Hindlimb muscle (tissue), 1 donor: ENCODE measurements at regions not wholly inside any gene's neighbourhood (a gene's known extent, or its start where the extent isn't known, plus 50 kb on each side); places are given as distances from the start of the nearest gene placed in this dataset.
A peak's percentile ranks its signal among the peaks of the same experiment; 100 is the strongest.
"Not testable (repeated sequence)": the region's sequence is repeated elsewhere in the genome, so short reads cannot be mapped to it uniquely, and the experiment has no call there.

ENCODE experiments used
- DNase-seq: peaks from one replicate; pipeline ENCODE4 v3.0.0-alpha.2; 2013

DNA sequence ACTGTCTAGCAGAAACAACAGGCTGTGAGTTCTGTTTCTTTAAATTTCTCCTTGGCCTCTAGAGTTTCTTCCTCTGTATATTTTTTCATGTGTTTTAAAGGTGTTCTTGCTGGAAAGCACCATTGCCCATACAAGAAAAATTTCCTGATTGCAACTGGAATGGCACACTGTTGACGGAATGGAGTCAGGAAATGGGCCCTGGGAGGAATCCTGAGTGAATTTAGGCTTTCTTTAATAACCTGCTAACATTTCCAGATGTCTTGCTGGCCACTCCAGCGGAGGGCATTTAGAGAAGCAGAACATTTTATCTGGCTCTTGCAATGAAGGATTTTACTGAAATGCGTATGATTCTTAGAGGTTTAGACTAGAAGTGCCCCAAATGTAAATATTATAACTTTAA, 736.3 kb downstream of the TAF11L14 start:
- DNase-seq = peak; percentile 34

DNA sequence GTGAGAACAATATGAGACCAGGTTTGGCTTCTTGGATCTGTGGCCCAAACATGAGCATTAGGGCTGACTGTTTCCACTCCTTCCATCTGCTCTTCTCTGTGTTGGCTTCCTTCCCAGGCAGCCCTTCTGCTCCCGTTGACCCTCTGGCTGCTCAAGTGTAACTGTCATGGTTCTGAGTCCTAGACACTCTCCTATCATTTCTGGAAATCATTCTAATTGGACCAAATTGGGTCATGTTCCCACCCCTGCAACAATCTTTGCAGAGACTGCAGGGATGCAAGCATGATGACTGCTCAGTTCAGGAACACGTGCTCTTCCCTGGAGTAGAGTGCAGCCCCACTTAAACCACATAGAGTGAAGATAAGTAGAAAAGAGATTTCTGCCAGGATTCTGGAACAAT, 741.4 kb downstream of the TAF11L14 start:
- no peak for DNase-seq

DNA sequence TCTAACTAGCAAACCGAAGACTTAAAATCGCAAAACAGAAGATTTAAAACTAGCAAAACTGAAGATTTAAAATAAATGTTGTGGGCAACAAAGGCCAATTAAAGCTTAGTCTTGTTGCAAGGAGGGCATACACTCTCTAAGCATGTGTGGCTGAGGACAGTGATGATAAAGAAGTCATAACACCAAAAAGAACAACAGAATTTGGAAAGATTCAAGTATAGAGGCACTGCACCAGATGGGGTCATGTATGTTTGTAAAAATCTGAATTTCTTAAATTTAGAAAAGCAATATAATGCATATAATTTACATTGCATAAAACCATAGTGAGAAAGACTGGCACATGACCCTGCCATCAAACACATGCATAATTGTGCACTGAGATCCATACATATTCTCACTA, 743.8 kb downstream of the TAF11L14 start:
- DNase-seq = no peak

DNA sequence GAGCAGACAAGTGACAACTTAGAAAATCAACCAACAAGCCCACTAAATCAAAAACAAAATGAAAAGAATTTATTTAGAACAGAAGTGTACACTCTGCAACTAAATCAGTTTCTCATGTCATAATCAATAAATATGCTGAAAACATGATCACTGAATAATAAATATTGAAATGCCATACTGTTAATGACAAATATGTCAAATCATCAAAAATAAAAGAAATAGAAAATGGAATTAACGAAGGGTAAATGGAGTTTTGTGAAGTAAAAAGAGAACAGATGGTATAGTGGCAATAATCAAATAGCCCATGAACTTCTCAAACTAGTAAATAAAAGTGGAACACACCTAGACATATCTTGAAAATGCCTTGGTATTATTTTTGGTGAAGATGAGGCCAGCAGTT, 744.9 kb downstream of the TAF11L14 start:
- DNase-seq = no peak

DNA sequence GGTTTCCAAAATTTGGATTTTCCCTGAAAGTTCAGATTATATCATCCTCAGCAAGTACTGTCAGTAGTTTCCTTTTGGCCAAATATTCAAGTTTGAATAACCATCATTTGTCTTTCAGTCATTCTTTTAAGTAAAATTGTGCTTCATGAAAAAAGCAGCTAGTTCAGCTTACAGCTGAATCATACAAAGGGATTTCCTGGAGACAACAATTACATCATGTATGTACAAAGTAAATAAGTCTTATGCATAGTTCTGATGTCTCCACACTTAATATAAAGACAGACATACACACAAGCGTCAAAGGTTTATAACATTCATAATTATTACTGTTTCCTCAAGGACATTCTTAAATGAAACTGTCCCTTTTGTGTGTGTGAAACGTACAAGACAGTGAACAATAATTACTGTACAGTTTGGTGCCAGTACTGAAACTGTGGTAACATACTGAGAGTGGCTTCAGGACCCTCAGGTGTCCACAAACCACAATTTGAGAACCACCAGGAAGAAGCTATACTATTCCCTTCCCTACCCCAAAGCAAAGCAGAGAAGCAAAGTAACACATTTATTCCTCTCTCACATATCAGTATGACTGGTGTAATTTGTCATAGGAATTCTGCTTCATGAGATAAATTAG, 746.6 kb downstream of the TAF11L14 start:
- no peak for DNase-seq

DNA sequence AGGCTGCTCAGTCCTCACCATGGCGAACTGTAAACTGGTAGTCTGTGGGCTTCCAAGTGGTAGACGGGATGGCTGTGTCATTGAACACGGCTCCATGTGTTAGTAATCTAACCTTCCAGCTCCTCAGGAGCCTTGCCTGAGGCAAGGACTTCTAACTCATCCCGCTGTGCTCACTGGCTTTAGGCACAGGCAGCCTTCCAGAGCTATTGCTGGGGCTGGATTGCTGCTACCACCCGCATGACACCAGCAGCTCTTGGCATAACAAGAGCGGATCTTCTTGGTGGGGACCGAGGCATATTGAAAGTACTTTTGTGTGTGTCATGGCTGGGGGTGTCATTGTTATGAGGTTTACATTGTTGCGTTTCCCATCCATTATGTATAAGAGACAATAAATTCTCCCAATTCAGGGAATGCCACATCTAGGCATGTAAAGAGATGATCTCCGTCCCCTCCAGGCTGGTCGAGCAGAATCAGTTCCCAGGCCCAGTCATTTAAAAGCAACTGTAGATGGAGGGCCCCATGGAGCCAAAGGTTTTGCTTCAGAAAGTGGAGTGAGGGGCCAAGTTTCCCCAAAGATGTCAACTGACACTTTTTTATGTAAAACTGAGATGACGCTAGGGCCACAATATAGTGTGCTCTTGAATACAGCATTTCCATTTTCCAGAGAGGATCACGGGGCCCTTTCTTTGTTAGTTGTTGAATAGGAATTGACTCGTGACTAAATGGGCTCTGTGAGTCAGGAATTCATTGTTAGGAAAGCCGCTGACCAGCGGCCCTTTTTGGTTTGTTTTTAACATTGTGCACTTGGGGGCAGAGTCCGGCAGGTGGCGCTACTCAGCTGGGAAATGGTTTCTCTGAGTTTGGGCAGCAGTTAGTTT, 759.5 kb downstream of the TAF11L14 start:
- peak; percentile 69 for DNase-seq

DNA sequence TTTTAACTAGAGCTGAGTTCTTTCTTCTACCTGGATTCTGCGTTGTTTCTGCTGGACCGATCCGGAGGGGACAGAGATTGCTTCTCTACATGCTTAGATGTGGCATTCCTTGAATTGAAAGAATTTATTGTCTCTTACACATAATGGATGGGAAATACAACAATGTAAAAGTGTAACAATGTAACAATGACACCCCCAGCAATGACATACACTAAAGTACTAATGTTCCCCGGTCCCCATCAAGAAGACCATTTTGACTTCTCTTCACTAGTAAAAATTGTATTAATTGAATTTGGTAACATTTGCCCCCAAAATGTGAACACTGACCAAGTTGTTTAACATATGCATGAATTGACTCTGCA, 760.2 kb downstream of the TAF11L14 start:
- DNase-seq = no peak

DNA sequence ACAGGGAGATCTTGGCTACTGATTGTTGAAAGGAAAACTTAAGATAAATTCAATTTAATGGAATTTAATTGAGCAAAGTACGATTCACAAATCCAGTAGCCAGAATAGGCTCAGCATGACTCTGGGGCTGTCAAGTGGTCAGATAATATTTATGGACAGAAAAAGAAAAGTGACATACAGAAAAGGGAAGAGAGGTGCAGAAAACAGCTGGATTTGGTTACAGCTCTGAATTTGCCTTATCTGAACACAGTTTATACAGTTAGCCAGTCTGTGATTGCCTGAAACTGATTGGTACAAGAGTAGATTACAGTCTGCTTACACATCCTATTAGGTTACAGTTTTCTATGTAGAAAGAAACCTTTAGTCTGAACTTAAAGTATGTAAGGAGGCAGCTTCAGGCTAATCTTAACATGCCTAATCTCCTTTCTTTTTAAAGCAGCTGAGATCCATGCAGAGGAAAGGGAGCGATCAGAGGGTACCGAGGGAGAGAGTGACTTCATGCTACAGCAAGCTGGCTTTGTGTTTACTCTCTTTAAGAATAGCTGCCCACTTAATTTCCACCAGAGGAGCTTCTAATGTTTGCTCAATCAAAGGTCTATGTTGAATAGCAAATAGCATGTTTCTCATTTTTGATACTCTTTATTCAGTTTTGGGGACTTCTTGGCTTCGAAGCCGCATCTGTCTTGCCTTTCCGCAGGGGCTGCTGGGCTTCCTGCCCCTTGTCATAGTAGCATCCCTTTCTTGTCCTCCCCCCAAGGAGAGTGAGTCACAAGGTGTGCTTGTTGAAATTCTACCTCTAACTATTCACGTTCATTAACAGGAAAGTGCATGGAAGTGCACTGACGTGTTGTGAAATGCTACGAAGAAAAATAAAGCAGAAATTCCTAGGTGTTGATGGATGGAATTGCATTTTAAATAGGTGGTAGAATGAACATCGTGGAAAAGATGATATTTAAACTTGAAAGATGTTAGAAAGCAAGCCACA, 761.2 kb downstream of the TAF11L14 start:
- no peak for DNase-seq

DNA sequence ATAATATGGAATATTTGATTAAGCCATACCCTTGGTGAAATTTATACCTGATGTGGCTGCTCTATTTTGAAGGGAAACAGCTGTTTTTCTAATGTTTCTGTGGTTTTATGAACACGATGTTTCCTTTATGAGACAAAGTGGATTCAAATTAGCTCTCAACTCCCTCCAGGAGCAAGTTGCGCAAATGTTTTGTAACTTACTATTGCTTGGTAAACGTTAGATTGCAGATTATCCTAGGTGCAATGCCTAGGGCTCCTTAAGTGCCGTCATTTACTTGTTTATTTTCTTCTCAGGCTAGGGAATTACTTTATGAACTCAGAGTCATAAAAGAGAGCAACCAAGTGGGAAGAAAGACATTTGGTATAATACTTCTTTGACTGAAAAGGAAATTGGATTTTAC, 763.1 kb downstream of the TAF11L14 start:
- no peak for DNase-seq

DNA sequence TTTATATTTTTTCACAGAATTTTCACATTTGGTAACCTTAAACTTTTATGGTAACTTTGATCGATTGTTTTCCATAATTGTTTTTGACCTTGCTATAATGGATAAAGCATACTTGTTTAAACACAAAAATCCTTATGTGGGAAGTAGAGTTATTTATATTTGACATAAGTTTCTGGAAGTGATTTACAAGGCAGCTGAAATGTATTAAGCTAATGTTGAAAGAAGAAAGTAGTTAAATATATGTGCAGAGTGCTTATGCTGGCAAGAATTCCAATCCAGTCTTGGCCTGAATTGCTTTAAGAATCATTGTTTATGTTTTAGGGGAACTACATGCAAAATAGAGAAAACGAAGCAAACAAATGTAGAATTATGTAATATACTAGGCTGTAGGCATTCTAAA, 763.6 kb downstream of the TAF11L14 start:
- DNase-seq = peak; percentile 68

DNA sequence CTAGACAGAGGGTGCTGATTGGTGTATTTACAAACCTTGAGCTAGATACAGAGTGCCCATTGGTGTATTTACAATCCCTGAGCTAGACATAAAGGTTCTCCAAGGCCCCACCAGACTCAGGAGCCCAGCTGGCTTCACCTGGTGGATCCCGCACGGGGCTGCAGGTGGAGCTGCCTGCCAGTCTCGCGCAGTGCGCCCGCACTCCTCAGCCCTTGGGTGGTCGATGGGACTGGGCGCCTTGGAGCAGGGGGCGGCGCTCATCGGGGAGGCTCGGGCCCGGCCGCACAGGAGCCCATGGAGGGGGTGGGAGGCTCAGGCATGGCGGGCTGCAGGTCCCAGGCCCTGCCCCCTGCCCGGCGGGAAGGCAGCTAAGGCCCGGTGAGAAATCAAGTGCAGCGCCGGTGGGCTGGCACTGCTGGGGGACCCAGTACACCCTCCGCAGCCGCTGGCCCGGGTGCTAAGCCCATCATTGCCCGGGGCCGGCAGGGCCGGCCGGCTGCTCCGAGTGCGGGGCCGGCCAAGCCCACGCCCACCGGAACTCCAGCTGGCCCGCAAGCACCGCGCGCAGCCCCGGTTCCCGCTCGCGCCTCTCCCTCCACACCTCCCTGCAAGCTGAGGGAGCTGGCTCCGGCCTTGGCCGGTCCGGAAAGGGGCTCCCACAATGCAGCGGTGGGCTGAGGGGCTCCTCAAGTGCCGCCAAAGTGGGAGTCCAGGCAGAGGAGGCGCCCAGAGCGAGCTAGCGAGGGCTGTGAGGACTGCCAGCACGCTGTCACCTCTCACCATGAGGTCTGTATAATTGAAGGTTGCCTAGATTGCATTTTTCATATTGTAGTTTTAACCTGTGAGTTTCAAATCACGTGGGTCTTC, 765.4 kb downstream of the TAF11L14 start:
- not testable (repeated sequence) for DNase-seq

DNA sequence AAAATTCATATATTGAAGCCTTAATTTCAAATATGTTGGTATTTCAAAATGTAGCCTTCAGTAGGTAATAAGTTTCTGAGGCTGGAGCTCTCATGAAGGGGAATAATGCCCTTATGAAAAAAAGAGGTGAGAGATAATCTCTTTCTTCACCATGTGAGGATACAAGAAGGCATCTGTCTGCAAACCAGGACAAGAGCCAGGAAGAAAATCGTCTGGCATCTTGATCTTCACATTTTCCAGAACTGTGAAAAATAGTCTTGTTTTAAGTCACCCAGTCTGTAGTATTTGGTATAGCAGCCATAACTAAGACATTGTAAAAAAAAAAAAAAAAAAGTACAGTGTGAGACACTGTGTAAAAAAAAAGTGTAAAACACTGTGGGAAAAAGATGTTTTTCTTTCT, 768.9 kb downstream of the TAF11L14 start:
- DNase-seq = no peak

DNA sequence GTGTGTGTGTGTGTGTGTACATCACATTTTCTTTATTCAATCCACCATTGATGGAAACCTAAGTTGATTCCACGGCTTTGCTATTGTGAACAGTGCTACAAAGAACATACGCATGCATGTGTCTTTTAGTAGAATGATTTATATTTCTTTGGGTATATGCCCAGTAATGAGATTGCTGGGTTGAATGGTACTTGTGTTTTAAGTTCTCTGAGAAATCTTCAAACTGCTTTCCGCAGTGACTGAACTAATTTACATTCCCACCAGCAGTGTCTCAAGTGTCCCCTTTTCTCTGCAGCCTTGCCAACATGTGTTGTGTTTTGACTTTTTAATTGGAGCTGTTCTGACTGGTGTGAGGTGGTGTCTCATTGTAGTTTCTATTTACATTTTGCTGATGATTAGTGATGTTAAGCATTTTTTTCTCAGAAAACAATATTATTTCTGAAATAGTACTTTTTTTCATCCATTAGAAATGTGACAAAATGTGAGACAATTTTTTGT, 769.7 kb downstream of the TAF11L14 start:
- DNase-seq = no peak

DNA sequence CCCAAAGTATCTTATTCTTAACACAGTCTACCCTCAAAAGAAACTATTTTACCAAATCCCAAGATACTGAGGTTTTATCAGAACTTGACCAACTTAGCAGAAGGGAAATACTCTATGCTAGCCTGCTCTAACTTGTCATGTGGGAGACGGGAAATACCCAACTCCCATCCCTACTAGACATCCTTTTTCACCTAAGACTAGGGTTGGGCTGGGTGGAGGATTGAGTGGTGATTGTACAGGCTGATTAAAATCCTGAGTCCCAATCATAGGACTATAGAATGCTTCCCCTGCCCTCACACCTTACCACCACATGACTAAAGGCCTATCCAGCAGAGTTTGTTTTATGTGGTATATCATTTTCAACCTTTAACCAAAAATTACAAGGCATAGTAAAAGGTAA, 786.5 kb downstream of the TAF11L14 start:
- DNase-seq = no peak

DNA sequence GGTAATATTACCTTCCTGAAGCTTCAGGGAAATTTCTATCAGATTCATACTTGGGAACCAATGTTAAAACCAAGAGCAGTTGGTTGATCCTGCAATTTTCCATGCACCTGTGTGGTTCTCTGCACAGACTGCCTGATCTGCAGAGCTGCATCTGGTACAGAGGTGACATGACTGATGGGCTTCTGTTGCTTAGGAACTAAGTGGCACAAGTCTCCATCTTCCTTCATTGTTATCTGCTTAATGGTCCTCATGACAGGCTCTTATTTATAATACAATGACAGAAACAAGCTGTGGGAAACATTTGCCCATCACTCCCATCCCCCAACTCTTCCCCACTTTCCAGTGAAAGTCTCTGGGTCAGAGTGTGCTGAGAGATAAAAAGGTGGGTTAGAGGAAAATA, 799.1 kb downstream of the TAF11L14 start:
- DNase-seq = no peak

DNA sequence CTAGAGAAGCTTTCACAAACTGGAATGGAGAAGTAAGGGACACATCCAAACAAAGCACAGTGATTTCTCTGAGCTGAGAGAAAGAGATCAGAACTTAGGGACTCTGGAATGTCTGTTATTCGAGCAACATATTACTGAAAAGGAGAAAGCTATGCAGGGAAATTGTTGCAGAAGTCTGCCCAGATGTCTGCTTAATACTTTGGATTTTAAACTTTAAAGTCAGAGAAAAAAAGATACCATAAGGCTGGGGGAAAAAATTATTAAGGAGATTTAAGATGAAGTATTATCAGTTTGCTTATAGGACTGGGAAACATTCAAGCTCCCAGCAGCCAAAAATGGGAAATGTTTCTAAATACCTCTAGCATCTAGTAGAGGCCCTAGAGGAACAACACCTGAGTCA, 803.9 kb downstream of the TAF11L14 start:
- DNase-seq = no peak

DNA sequence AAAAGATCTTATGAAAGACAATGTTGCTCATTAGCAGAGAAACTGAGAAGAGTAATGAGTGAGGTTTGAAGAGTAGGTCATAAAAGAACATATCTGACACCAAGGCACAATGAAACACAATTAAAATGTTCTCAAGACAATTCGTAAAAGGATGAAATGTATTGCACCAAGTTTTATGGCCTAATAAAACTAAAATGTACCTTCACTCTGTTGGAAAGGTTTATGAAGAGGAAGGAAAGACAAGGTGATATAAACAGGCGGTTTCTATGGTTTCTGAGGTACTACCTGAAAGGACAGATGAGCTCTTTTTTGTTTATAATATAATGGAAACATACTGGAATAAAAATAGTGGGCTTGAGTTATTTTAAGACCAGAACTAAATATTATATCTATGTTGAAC, 821.3 kb downstream of the TAF11L14 start:
- no peak for DNase-seq

DNA sequence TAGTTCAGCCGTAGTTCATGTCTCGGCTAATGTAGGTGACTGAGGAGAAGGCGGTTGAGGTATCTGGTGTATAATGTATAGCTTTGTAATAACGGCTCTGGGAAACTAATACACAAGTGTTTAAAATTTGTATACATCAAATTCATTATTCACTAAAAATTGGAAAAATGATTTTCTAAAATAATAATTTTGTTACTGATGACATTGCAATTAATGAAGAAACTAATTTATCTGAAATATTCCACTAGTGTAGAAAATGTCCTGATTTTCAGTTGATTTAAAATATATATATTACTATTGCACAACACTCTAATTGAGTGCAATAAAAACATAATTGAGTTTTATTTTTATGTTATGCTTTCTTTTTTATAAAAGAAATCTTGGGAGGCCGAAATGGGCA, 823.0 kb downstream of the TAF11L14 start:
- DNase-seq = no peak

DNA sequence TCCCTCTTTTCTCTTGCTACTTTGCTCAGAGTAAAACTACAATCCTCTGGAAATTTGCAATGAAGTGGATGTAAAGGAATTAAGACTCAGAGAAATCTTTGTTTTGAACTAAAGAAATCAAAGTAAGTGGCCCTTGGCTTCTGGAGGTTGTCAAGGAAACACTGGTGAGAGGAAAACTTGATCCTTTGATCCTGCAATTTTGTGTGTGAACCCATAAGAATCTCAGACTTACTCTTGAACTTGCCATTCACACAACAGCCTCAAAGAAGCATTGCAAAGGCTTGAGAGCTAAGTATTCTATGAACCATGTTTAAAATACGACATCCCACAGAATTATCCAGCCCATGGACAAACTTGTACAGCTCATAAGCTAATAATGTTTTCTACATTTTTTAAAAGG, 827.5 kb downstream of the TAF11L14 start:
- DNase-seq = no peak

DNA sequence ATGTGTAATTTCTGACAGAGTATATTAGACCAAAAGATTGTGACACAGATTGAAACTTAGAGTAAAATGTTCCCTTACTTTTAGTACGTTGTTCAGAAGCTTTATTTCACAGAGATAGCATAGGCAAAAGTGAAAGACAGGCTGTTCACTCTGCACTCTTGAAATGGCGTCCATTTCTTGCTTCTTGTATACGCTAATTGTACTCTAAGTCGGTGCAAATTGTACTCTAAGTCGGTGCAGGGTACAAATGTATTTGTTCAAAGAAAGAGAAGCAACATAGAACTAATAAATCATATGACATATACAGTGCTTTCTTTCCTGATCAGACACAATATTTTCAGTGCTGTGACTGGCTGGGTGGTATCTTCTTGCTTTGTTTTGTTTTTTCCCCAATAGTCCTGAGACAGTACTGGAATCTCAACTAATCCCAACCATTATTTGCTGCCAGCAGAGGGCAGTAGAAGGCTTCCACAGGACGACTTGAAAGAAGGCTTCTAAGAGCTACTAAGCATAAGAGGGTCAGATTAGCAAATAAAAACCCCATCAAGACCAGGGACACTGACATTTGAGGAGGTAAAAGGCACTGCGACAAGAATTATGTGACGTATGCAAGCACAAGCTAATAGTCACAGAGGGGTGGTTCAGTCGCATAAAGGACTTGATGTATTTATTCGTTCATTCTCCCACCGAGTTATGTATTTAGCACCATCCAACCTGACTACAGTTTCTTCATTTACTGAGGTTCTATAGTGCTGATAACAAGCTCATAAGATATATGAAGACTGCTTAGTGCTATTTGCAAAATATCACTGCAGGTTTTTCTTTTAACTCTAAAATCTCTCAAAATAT, 831.8 kb downstream of the TAF11L14 start:
- peak; percentile 42 for DNase-seq

DNA sequence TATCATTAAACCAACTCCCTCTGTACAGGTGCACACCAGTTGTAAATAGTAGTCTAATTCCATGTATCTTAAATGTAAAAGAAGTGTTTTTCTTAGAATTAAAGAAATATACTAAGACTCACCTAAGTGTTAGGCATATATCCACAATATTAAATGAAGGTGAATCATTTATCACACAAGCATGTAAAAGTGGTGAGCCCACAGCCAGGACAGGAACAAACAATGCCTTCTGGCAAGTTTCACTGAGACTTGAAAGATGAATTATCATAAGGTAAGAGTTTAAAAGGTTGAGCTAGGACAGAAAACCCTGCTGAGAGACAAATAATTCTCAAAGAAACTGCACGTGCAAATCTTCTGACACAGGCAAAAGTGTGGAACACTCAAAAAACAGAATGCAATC, 832.5 kb downstream of the TAF11L14 start:
- DNase-seq = no peak
